Keratinocyte (primary cell): ENCODE measurements at regions not wholly inside any gene's neighbourhood (a gene's known extent, or its start where the extent isn't known, plus 50 kb on each side); places are given as distances from the start of the nearest gene placed in this dataset.

Experiments
- DNase-seq: peaks from one replicate; pipeline ENCODE4 v3.0.0-alpha.2; 2011; ENCODE audit warnings: low read depth, missing footprints, low spot score
- FAIRE-seq: peaks from 2 replicates; lab custom pipeline; 2011; peaks lifted over from hg19 to GRCh38; lab: Jason Lieb, UNC
- H2AFZ ChIP-seq: 2 replicates; pipeline ENCODE4 v1.6.0; 2012; ENCODE audit warnings: low read length, control low read depth, inconsistent platforms; ENCODE audit not compliant: control insufficient read depth
- H3K27ac ChIP-seq: 2 replicates; pipeline ENCODE4 v1.5.1; 2011; ENCODE audit warnings: low read length; ENCODE audit not compliant: control insufficient read depth, insufficient read depth
- H3K27me3 ChIP-seq: 3 replicates; pipeline ENCODE4 v1.6.0; 2011; ENCODE audit warnings: low read length; ENCODE audit not compliant: control insufficient read depth, insufficient read depth; ENCODE audit errors: extremely low read depth
- H3K36me3 ChIP-seq, 2 experiments: 2 replicates in 1 of 2; 3 replicates in 1 of 2; pipeline ENCODE4 v1.5.1; 2011; ENCODE audit warnings: low read length in 2 of 2, mild to moderate bottlenecking in 1 of 2; ENCODE audit not compliant: control insufficient read depth in 2 of 2, insufficient read depth in 2 of 2; ENCODE audit errors: extremely low read depth in 1 of 2
- H3K4me1 ChIP-seq: 3 replicates; pipeline ENCODE4 v1.5.1; 2011; ENCODE audit warnings: low read length; ENCODE audit not compliant: control insufficient read depth, insufficient read depth; ENCODE audit errors: extremely low read depth
- H3K4me2 ChIP-seq: 3 replicates; pipeline ENCODE4 v1.6.0; 2011; ENCODE audit warnings: low read depth, low read length; ENCODE audit not compliant: control insufficient read depth, insufficient read depth; ENCODE audit errors: extremely low read depth
- H3K4me3 ChIP-seq, 3 experiments: fragments of 200-600 bp in 1 of 3; sonication (generic) in 1 of 3; 2 replicates in 2 of 3; 3 replicates in 1 of 3; pipeline ENCODE4 v1.5.1; 2011 to 2016; ENCODE audit warnings: low read length in 3 of 3, mild to moderate bottlenecking in 3 of 3, control low read depth in 2 of 3, inconsistent platforms in 1 of 3, low read depth in 1 of 3, mixed read lengths in 1 of 3, mixed run types in 1 of 3, moderate library complexity in 1 of 3; ENCODE audit not compliant: control insufficient read depth in 2 of 3, insufficient read depth in 2 of 3; ENCODE audit errors: extremely low read depth in 1 of 3
- H3K79me2 ChIP-seq: 2 replicates; pipeline ENCODE4 v1.6.0; 2012; ENCODE audit warnings: low read length; ENCODE audit not compliant: control insufficient read depth, insufficient read depth
- H3K9ac ChIP-seq: 3 replicates; pipeline ENCODE4 v1.6.0; 2011; ENCODE audit warnings: low read length; ENCODE audit not compliant: control insufficient read depth, insufficient read depth; ENCODE audit errors: extremely low read depth
- H3K9me1 ChIP-seq: 3 replicates; pipeline ENCODE4 v1.6.0; 2011; ENCODE audit warnings: low read length; ENCODE audit not compliant: control insufficient read depth, insufficient read depth; ENCODE audit errors: extremely low read depth
- H3K9me3 ChIP-seq: 2 replicates; pipeline ENCODE4 v1.5.1; 2012; ENCODE audit warnings: low read depth, low read length; ENCODE audit not compliant: control insufficient read depth
- H4K20me1 ChIP-seq: 3 replicates; pipeline ENCODE4 v1.6.0; 2011; ENCODE audit warnings: low read length; ENCODE audit not compliant: control insufficient read depth, insufficient read depth; ENCODE audit errors: extremely low read depth
- EZH2 ChIP-seq: IDR thresholded peaks from one replicate; pipeline ENCODE4 v1.6.1; 2012; ENCODE audit warnings: inconsistent platforms, mild to moderate bottlenecking, low read length, moderate library complexity
- dilution Hi-C: fragments of 300-500 bp; cut with MboI; formaldehyde crosslinking; loops from one replicate; pipeline ENCODE4 v1.7.0; 2020; ENCODE audit warnings: low sequenced_read_pairs; ENCODE audit not compliant: extremely low pct_ligation_motif_present
- TF ChIP-seq, protein P1 (sequence below), 3 experiments: IDR thresholded peaks in 1 of 3; conservative IDR thresholded peaks in 1 of 3; optimal IDR thresholded peaks in 1 of 3; 2 replicates in 2 of 3; 3 replicates in 1 of 3; pipeline versions ENCODE3 to v1.5.1; 2011; ENCODE audit warnings: low read length in 3 of 3, mild to moderate bottlenecking in 3 of 3, moderate library complexity in 2 of 3, control low read depth in 1 of 3, inconsistent platforms in 1 of 3; ENCODE audit not compliant: insufficient read depth in 2 of 3; ENCODE audit errors: extremely low read depth in 1 of 3

DNA sequence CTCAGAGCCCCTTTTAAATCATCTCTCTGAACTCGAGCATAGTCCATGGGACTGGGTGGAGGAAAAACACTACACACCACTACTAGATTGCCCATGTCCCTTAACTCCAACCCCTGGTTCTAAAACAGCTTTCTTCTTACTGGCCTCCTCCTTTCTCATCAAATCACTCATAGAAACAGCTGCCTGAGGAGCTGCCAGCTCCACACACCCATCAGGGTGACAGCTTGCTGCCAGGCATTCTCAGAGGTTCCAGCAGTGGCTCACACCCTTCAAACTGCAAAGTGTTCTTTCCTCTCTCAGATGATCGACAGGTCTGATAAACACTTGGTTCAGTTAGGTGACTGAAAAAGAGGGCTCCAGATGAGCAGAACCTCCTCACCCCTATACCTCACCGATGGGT is 543.0 kb upstream of the PLXNA2 start:
- H3K9me1 ChIP-seq, result no peaks in the 10 kb centered on the region
- no peaks in the 10 kb centered on the region for H4K20me1 ChIP-seq
- no peak overlapping the region for H2AFZ ChIP-seq
- dilution Hi-C loops, result no loop called here
- FAIRE-seq (no peak), DNase-seq (no peak)
- no peaks in the 10 kb centered on the region for H3K9me3 ChIP-seq
- no peaks in the 10 kb centered on the region for H3K79me2 ChIP-seq
- H3K27ac ChIP-seq, result no peak overlapping the region
- no peak overlapping the region for H3K4me2 ChIP-seq
- H3K9ac ChIP-seq, result no peak overlapping the region
- no peak overlapping the region for H3K4me3 ChIP-seq
- H3K27me3 ChIP-seq, result no peaks in the 10 kb centered on the region
- no peak for TF ChIP-seq EZH2
- TF ChIP-seq, protein P1, sequence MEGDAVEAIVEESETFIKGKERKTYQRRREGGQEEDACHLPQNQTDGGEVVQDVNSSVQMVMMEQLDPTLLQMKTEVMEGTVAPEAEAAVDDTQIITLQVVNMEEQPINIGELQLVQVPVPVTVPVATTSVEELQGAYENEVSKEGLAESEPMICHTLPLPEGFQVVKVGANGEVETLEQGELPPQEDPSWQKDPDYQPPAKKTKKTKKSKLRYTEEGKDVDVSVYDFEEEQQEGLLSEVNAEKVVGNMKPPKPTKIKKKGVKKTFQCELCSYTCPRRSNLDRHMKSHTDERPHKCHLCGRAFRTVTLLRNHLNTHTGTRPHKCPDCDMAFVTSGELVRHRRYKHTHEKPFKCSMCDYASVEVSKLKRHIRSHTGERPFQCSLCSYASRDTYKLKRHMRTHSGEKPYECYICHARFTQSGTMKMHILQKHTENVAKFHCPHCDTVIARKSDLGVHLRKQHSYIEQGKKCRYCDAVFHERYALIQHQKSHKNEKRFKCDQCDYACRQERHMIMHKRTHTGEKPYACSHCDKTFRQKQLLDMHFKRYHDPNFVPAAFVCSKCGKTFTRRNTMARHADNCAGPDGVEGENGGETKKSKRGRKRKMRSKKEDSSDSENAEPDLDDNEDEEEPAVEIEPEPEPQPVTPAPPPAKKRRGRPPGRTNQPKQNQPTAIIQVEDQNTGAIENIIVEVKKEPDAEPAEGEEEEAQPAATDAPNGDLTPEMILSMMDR (optimal IDR thresholded peaks at IDR 0.05 in 1 of 3, IDR thresholded peaks at IDR 0.05 in 1 of 3, conservative IDR thresholded peaks at IDR 0.05 in 1 of 3; ENCODE audit: extremely low read depth in 1 of 3, insufficient read depth in 2 of 3, low read length in 3 of 3), result no peak
- no peaks in the 10 kb centered on the region for H3K36me3 ChIP-seq
- H3K4me1 ChIP-seq, result peaks cover 6% of the 10 kb centered on the region

DNA sequence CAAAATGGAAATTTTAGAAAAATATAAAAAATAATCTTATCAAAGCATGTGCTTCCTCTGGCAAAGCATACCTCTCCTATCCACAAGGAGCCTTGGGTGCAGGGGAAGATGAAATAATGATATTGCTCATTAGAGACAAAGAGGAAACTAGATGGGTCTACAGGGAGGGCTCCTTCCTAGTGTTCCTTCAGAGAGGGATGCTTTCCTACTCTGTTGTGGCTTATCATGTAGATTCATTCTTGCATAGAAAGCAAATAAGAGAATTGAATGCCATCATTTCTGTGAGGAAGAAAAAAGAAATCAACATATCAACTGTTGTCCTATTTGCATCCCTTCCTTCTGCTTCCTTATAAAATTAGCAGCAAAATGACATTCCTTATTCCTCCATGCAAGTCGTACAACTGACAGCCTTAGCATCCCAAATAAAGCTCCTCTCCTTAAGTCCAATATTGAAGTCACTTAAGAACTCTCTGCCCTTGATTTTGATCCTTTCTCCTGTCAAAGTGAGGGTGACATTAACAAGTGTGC is 543.9 kb upstream of the PLXNA2 start:
- Histone ChIP-seq H3K4me2 (no peak overlapping the region), H2AFZ (no peak overlapping the region), H3K9me3 (no peaks in the 10 kb centered on the region), H3K4me1 (peaks cover 6% of the 10 kb centered on the region), H3K36me3 (no peaks in the 10 kb centered on the region), H3K9ac (no peak overlapping the region), H3K79me2 (no peaks in the 10 kb centered on the region), H3K27ac (no peak overlapping the region), H3K9me1 (no peaks in the 10 kb centered on the region), H4K20me1 (no peaks in the 10 kb centered on the region), H3K27me3 (no peaks in the 10 kb centered on the region), H3K4me3 (no peak overlapping the region)
- DNase-seq, result no peak
- dilution Hi-C loops, result no loop called here
- FAIRE-seq, result no peak
- TF ChIP-seq, protein P1 (optimal IDR thresholded peaks at IDR 0.05 in 1 of 3, IDR thresholded peaks at IDR 0.05 in 1 of 3, conservative IDR thresholded peaks at IDR 0.05 in 1 of 3; ENCODE audit: extremely low read depth in 1 of 3, insufficient read depth in 2 of 3, low read length in 3 of 3), result no peak
- TF ChIP-seq EZH2, result no peak
